SU-DHL-6 (cell line): ENCODE measurements at regions not wholly inside any gene's neighbourhood (a gene's known extent, or its start where the extent isn't known, plus 50 kb on each side); places are given as distances from the start of the nearest gene placed in this dataset.

Experiments used
- H2AFZ ChIP-seq: fragments of 200-600 bp; sonication (generic); 2 replicates; pipeline ENCODE4 v1.6.1; 2014; ENCODE audit warnings: low read depth, mild to moderate bottlenecking, moderate library complexity, mixed read lengths, antibody characterized with exemption, low read length; ENCODE audit not compliant: severe bottlenecking
- H3F3A ChIP-seq: fragments of 200-600 bp; shearing (Covaris generic); 2 replicates; pipeline ENCODE4 v1.6.0; 2016; ENCODE audit warnings: antibody characterized with exemption, mild to moderate bottlenecking; ENCODE audit not compliant: insufficient read depth
- H3K27ac ChIP-seq: fragments of 200-600 bp; sonication (generic); 2 replicates; pipeline ENCODE4 v1.5.1; 2016; ENCODE audit warnings: low read depth, mild to moderate bottlenecking, low read length, moderate library complexity, mixed read lengths
- H3K27me3 ChIP-seq: fragments of 200-600 bp; sonication (generic), shearing (Covaris generic); 2 replicates; pipeline ENCODE4 v1.6.0; 2014; ENCODE audit warnings: mild to moderate bottlenecking, low read length
- H3K36me3 ChIP-seq: fragments of 200-600 bp; sonication (generic); 2 replicates; pipeline ENCODE4 v1.6.1; 2014; ENCODE audit warnings: mild to moderate bottlenecking, low read length, mixed read lengths
- H3K4me2 ChIP-seq: fragments of 300-600, 200-600 bp; shearing (Covaris generic), sonication (generic); 2 replicates; pipeline ENCODE4 v1.6.0; 2014; ENCODE audit warnings: low read length, low read depth, mild to moderate bottlenecking; ENCODE audit not compliant: poor library complexity, severe bottlenecking
- H3K4me3 ChIP-seq: fragments of 200-600 bp; sonication (generic); 2 replicates; pipeline ENCODE4 v1.5.1; 2014; ENCODE audit warnings: antibody characterized with exemption, low read length, mild to moderate bottlenecking, mixed read lengths; ENCODE audit not compliant: insufficient read depth, poor library complexity, severe bottlenecking
- H3K79me2 ChIP-seq: fragments of 200-600 bp; sonication (generic); 2 replicates; pipeline ENCODE4 v1.6.1; 2014; ENCODE audit warnings: mild to moderate bottlenecking, low read length, moderate library complexity; ENCODE audit not compliant: insufficient read depth
- H3K9ac ChIP-seq: fragments of 200-600 bp; sonication (generic); 2 replicates; pipeline ENCODE4 v1.7.0; 2014; ENCODE audit warnings: mild to moderate bottlenecking, low read length
- H3K9me2 ChIP-seq: fragments of 200-600 bp; sonication (generic); replicated peaks from 2 replicates; pipeline ENCODE4 v1.6.1; 2014; ENCODE audit warnings: low read length; ENCODE audit not compliant: insufficient read depth
- H3K9me3 ChIP-seq: fragments of 200-600 bp; sonication (generic); 2 replicates; pipeline ENCODE4 v1.6.1; 2014; ENCODE audit warnings: low read length, mixed read lengths; ENCODE audit not compliant: insufficient read depth
- H4K20me1 ChIP-seq: fragments of 200-600 bp; sonication (generic); 2 replicates; pipeline ENCODE4 v1.6.1; 2014; ENCODE audit warnings: low read depth, mild to moderate bottlenecking, antibody characterized with exemption, low read length, moderate library complexity, mixed read lengths
- CTCF ChIP-seq: fragments of 200-600 bp; sonication (generic); IDR thresholded peaks from one replicate; pipeline ENCODE4 v1.5.1; 2017; ENCODE audit warnings: antibody characterized with exemption, mild to moderate bottlenecking, low read length, moderate library complexity; ENCODE audit not compliant: insufficient read depth, poor library complexity, severe bottlenecking
- EZH2phosphoT487 ChIP-seq: fragments of 200-600 bp; sonication (generic), shearing (Covaris generic); conservative IDR thresholded peaks from 2 replicates; pipeline ENCODE4 v1.6.1; 2018; ENCODE audit warnings: mild to moderate bottlenecking, antibody characterized with exemption, low read length, moderate library complexity, mixed read lengths

- Histone ChIP-seq H3K4me2 (no peak overlapping the region), H3K36me3 (no peaks in the 10 kb centered on the region), H2AFZ (no peak overlapping the region), H3F3A (no peaks in the 10 kb centered on the region), H3K9ac (no peak overlapping the region), H3K27me3 (no peaks in the 10 kb centered on the region), H3K9me3 (no peaks in the 10 kb centered on the region), H3K27ac (no peak overlapping the region), H3K9me2 (no peaks in the 10 kb centered on the region), H3K79me2 (no peaks in the 10 kb centered on the region), H3K4me3 (no peak overlapping the region), H4K20me1 (no peaks in the 10 kb centered on the region)
- no peak for TF ChIP-seq EZH2phosphoT487
- TF ChIP-seq CTCF = no peak
Observed at GRCh38 chr9:90970608-90971007, 169.0 kb downstream of the SYK start.

DNA sequence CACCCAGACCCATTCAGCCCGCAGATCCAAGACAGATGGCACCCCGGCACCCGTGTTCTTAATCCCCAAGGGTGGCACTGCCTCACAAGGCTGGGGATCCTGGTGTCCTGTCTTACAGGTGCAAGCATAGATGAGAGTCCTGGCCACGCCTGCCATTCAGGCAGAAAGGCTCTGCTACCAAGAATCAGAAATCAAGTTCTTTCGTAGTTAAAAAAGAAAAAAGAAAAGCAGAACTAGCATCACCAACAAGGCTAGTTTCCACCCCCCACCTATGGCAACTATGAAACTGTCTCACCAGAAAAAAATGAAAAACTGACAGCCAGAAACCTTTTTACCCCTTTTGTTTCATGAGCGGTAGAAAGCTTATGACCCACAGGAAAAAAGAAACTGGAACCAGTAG, 170.4 kb downstream of the SYK start:
- Histone ChIP-seq H3K9ac (no peak overlapping the region), H3K4me3 (no peak overlapping the region), H4K20me1 (no peaks in the 10 kb centered on the region), H3K9me2 (no peaks in the 10 kb centered on the region), H3F3A (no peaks in the 10 kb centered on the region), H3K79me2 (no peaks in the 10 kb centered on the region), H3K27me3 (no peaks in the 10 kb centered on the region), H3K4me2 (no peak overlapping the region), H2AFZ (no peak overlapping the region), H3K36me3 (no peaks in the 10 kb centered on the region), H3K27ac (no peak overlapping the region), H3K9me3 (no peaks in the 10 kb centered on the region)
- TF ChIP-seq EZH2phosphoT487 (no peak), CTCF (no peak)

DNA sequence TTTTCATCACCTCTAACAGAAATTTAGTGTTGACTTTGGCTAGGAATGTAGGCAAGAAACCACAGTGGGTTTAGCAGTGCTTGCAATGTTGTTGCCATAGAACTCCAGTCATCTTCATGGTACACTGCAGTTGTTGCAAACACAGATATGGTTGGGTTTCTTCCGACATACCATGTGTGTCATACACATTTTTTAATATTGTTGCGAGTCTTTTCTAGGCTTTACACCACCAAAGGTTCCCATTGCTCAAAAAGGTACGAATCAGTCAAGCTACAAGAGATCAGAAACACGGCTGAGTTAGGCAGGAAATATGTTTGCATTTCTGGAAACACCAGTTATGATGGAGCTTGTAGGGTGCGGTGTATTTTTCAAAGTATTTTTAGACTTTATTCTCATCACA, 172.4 kb downstream of the SYK start:
- Histone ChIP-seq H3K27ac (no peak overlapping the region), H4K20me1 (no peaks in the 10 kb centered on the region), H3K79me2 (no peaks in the 10 kb centered on the region), H3K9ac (no peak overlapping the region), H3K9me3 (no peaks in the 10 kb centered on the region), H3K27me3 (no peaks in the 10 kb centered on the region), H3K9me2 (no peaks in the 10 kb centered on the region), H3K36me3 (no peaks in the 10 kb centered on the region), H3F3A (no peaks in the 10 kb centered on the region), H2AFZ (no peak overlapping the region), H3K4me2 (no peak overlapping the region), H3K4me3 (no peak overlapping the region)
- TF ChIP-seq CTCF = no peak
- TF ChIP-seq EZH2phosphoT487 = no peak
